Lower lobe of right lung (tissue), 2 donors: ENCODE measurements at regions not wholly inside any gene's neighbourhood (a gene's known extent, or its start where the extent isn't known, plus 50 kb on each side); places are given as distances from the start of the nearest gene placed in this dataset.

Source experiments
- ATAC-seq, 2 donors: fragments of 200-7000 bp; cut with Tn5 transposase; one replicate each; pipeline ENCODE4 v1.9.1; 2020 to 2022; ENCODE audit warnings: mild to moderate bottlenecking in 2 of 2, moderate library complexity in 2 of 2
- DNase-seq: peaks from one replicate; pipeline ENCODE4 v3.0.0-alpha.2; 2020
- H3K27ac ChIP-seq: fragments of 200-600 bp; one replicate; pipeline ENCODE4 v1.8.0; 2022
- H3K27me3 ChIP-seq: fragments of 200-600 bp; one replicate; pipeline ENCODE4 v1.8.0; 2022; ENCODE audit warnings: low read depth
- H3K36me3 ChIP-seq: fragments of 200-600 bp; one replicate; pipeline ENCODE4 v1.8.0; 2022; ENCODE audit warnings: mild to moderate bottlenecking
- H3K4me1 ChIP-seq: fragments of 200-600 bp; one replicate; pipeline ENCODE4 v1.8.0; 2022
- H3K4me3 ChIP-seq: fragments of 200-600 bp; one replicate; pipeline ENCODE4 v1.8.0; 2022; ENCODE audit warnings: mild to moderate bottlenecking
- H3K9me3 ChIP-seq: fragments of 200-600 bp; one replicate; pipeline ENCODE4 v1.8.0; 2022
- CTCF ChIP-seq: fragments of 200-600 bp; IDR thresholded peaks from one replicate; pipeline ENCODE4 v1.8.0; 2022; ENCODE audit warnings: antibody characterized with exemption, mild to moderate bottlenecking
- intact Hi-C: fragments of 100-400 bp; cut with DNase I; formaldehyde crosslinking; loops from one replicate; pipeline ENCODE4 v1.11.0; 2022
- donor health status: DM: no; HTN: yes; CAD: no; lungs with severe emphysema.

GRCh38 chr10:128576336-128576735 lies 450.1 kb upstream of the MKI67 start:
- Histone ChIP-seq H3K36me3 (no peaks in the 10 kb centered on the region), H3K4me1 (no peaks in the 10 kb centered on the region), H3K4me3 (no peak overlapping the region), H3K9me3 (no peaks in the 10 kb centered on the region), H3K27ac (no peak overlapping the region), H3K27me3 (peaks cover 3% of the 10 kb centered on the region)
- no peak for ATAC-seq
- no peak for TF ChIP-seq CTCF
- intact Hi-C loops = no loop called here
- no peak for DNase-seq

DNA sequence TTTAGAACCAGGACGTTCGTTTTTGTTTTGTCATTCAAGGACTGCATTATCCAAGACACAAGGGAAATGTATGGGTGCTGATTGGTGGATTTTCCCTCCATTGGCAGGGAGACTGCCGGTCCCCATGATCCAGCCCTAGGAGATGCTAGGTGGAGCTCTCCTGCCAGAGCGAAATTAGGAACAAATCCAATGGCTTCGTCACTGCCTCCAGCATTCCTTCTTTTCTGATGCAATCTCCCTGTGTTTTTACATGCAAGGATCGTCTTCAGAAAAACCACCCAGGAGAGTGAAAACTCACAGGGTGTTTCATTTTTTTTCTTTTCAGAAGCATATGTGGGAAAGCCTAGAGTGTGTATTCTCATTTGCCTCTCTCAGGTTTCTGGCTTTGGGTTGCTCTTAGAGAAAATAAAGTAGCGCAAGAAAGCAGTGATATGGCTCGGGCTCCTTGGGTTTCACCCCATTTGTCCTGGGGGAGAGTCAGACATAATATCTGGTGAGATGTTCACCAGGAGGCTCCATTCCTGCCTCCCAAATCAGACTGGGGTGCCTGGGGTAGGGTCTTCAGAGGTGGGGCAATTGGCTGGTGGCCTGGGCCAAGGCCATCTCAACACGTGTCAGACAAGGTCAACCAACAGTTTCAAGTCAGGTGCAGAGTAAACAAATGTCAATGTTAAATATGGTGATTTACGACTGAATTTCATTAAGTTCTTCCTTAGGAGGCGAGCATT lies 450.9 kb upstream of the MKI67 start:
- no peaks in the 10 kb centered on the region for H3K4me1 ChIP-seq
- TF ChIP-seq CTCF = no peak
- DNase-seq = no peak
- no peak for ATAC-seq
- H3K27me3 ChIP-seq = peaks cover 3% of the 10 kb centered on the region
- no peak overlapping the region for H3K27ac ChIP-seq
- H3K4me3 ChIP-seq = no peak overlapping the region
- intact Hi-C loops = no loop called here
- no peaks in the 10 kb centered on the region for H3K9me3 ChIP-seq
- H3K36me3 ChIP-seq = no peaks in the 10 kb centered on the region

- DNase-seq = no peak
- no peaks in the 10 kb centered on the region for H3K9me3 ChIP-seq
- no peaks in the 10 kb centered on the region for H3K4me1 ChIP-seq
- H3K4me3 ChIP-seq = no peak overlapping the region
- peak in 1 of 2 donors; percentile 37 for ATAC-seq
- intact Hi-C loops = no loop called here
- H3K27ac ChIP-seq = no peak overlapping the region
- no peak for TF ChIP-seq CTCF
- peaks cover 3% of the 10 kb centered on the region for H3K27me3 ChIP-seq
- H3K36me3 ChIP-seq = no peaks in the 10 kb centered on the region
Observed at GRCh38 chr10:128577958-128578750, 451.9 kb upstream of the MKI67 start.

DNA sequence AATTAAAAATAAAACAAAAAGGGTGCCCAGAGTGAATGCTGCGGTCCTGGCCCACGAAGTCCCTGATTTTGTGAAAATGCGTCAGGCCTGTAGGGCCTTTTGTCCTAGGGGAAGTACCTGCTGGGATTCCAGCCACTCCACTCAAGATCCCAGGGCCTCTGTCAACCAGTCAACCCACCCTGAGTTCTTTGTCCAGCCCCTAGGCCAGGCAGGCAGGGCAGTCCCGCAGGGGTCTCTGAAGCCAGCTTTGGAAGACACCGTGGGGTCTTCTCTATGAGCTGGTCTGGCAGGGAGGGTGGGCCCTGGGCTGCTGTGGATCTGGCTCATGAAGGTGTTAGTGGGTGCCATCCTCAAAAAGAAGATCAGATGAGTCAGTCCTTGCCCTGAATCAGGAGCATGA lies 452.5 kb upstream of the MKI67 start:
- ATAC-seq = peak in 1 of 2 donors; percentile 21
- intact Hi-C loops = no loop called here

DNA sequence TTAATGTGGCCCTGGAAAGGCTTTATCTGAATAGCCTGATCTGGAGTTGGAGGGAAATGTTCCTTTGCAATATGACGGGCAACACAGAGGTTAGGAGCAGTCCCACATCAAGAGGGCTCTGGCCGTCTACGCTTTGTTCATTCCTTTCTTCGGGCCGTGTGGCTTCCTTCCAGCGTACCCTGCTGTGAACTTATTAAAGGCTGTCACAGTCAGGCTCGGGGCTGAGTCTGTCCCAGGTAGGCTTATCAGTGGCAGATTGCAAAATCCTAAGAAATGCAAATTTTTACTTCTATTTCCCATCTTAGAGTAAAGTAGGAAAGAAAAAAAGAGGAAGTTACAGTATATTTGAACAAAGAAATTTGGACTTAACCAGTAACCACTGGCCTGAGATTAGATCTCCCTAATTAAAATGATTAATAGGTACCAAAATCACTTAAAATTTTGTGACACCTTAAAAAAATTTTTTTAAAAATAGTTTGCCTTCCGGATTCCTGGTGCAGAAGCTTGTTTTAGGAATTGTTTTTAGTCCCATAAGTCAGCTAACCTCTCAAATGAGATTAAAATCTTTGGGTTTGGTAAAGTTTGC lies 453.1 kb upstream of the MKI67 start:
- no peaks in the 10 kb centered on the region for H3K9me3 ChIP-seq
- no peak overlapping the region for H3K4me3 ChIP-seq
- intact Hi-C loops = no loop called here
- H3K27me3 ChIP-seq = peaks cover 3% of the 10 kb centered on the region
- no peaks in the 10 kb centered on the region for H3K4me1 ChIP-seq
- TF ChIP-seq CTCF = no peak
- no peak overlapping the region for H3K27ac ChIP-seq
- DNase-seq (no peak), ATAC-seq (peak in 1 of 2 donors; percentile 35)
- no peaks in the 10 kb centered on the region for H3K36me3 ChIP-seq

More for the DNA sequence above, 452.5 kb upstream of the MKI67 start:
- Histone ChIP-seq H3K4me3 (no peak overlapping the region), H3K36me3 (no peaks in the 10 kb centered on the region), H3K27ac (no peak overlapping the region), H3K9me3 (no peaks in the 10 kb centered on the region), H3K4me1 (no peaks in the 10 kb centered on the region), H3K27me3 (peaks cover 3% of the 10 kb centered on the region)
- no peak for DNase-seq
- no peak for TF ChIP-seq CTCF
